Body of pancreas (tissue), 4 donors: ENCODE measurements at regions not wholly inside any gene's neighbourhood (a gene's known extent, or its start where the extent isn't known, plus 50 kb on each side); places are given as distances from the start of the nearest gene placed in this dataset.

Experiments
- CTCF ChIP-seq, 7 experiments: fragments of 450-650 bp in 4 of 7; fragments of 200-600 bp in 3 of 7; sonication (generic) in 3 of 7; IDR thresholded peaks; one replicate each; pipeline ENCODE4 v1.5.1; 2016 to 2019; ENCODE audit warnings: antibody characterized with exemption in 7 of 7
- POLR2A ChIP-seq, 3 donors: fragments of 450-650 bp; IDR thresholded peaks; one replicate each; pipeline ENCODE4 v1.6.1; 2016; ENCODE audit warnings: antibody characterized with exemption in 3 of 3, mild to moderate bottlenecking in 2 of 3

GRCh38 chr1:228835911-228836310 is 100.6 kb downstream of the RHOU start:
- no peak for TF ChIP-seq CTCF (IDR thresholded peaks at IDR 0.05)
- no peak for TF ChIP-seq POLR2A (IDR thresholded peaks at IDR 0.05)
